Frontal cortex (tissue), 3 donors: ENCODE measurements at regions not wholly inside any gene's neighbourhood (a gene's known extent, or its start where the extent isn't known, plus 50 kb on each side); places are given as distances from the start of the nearest gene placed in this dataset.

ENCODE experiments used
- DNase-seq, 2 donors: peaks; one replicate each; pipeline ENCODE4 v3.0.0; 2012; ENCODE audit warnings: low spot score in 2 of 2
- FAIRE-seq: peaks from 2 replicates; lab custom pipeline; 2012; peaks lifted over from hg19 to GRCh38; lab: Jason Lieb, UNC
- donor health status: control.
- donor health status: control.
- donor health status: control.

GRCh38 chr4:125432078-125432477 lies 117.3 kb downstream of the FAT4 start:
- no peak for DNase-seq
- no peak for FAIRE-seq

- DNase-seq (no peak), FAIRE-seq (no peak)
These were observed 118.7 kb downstream of the FAT4 start for GRCh38 chr4:125433453-125433852.

GRCh38 chr4:125434136-125434535 lies 119.4 kb downstream of the FAT4 start:
- FAIRE-seq (no peak), DNase-seq (no peak)

- FAIRE-seq (no peak), DNase-seq (no peak)
These were observed 126.1 kb downstream of the FAT4 start for GRCh38 chr4:125440814-125441213.

GRCh38 chr4:125444166-125444565 lies 129.4 kb downstream of the FAT4 start:
- FAIRE-seq, result no peak

GRCh38 chr4:125445525-125445924 lies 130.8 kb downstream of the FAT4 start:
- DNase-seq (no peak), FAIRE-seq (no peak)

More at GRCh38 chr4:125444166-125444565, 129.4 kb downstream of the FAT4 start:
- DNase-seq, result no peak

GRCh38 chr4:125447551-125448290 lies 133.0 kb downstream of the FAT4 start:
- no peak for FAIRE-seq
- DNase-seq, result no peak

GRCh38 chr4:125456075-125456474 lies 141.3 kb downstream of the FAT4 start:
- no peak for FAIRE-seq
- DNase-seq, result no peak

GRCh38 chr4:125459531-125459930 lies 144.8 kb downstream of the FAT4 start:
- FAIRE-seq, result no peak
- DNase-seq, result no peak

- no peak for FAIRE-seq
- DNase-seq, result no peak
These were observed 147.1 kb downstream of the FAT4 start for GRCh38 chr4:125461676-125462363.

GRCh38 chr4:125464146-125464545 lies 149.4 kb downstream of the FAT4 start:
- FAIRE-seq, result no peak
- DNase-seq, result no peak

GRCh38 chr4:125481334-125482045 lies 166.7 kb downstream of the FAT4 start:
- DNase-seq (no peak), FAIRE-seq (no peak)

GRCh38 chr4:125482822-125483221 lies 168.1 kb downstream of the FAT4 start:
- no peak for DNase-seq
- no peak for FAIRE-seq

- DNase-seq (no peak), FAIRE-seq (no peak)
These were observed 168.5 kb downstream of the FAT4 start for GRCh38 chr4:125483278-125483677.

- no peak for FAIRE-seq
- no peak for DNase-seq
These were observed 170.2 kb downstream of the FAT4 start for GRCh38 chr4:125484912-125485311.

- FAIRE-seq (no peak), DNase-seq (no peak)
These were observed 171.6 kb downstream of the FAT4 start for GRCh38 chr4:125486351-125486750.

GRCh38 chr4:125489952-125490690 lies 175.4 kb downstream of the FAT4 start:
- DNase-seq, result no peak
- no peak for FAIRE-seq

- no peak for FAIRE-seq
- DNase-seq, result no peak
These were observed 178.2 kb downstream of the FAT4 start for GRCh38 chr4:125492957-125493356.

GRCh38 chr4:125497861-125498260 lies 183.1 kb downstream of the FAT4 start:
- FAIRE-seq, result no peak
- no peak for DNase-seq

- DNase-seq, result no peak
- FAIRE-seq, result no peak
These were observed 184.2 kb downstream of the FAT4 start for GRCh38 chr4:125498981-125499380.
